Neural crest cell (in vitro differentiated cells): ENCODE measurements at regions not wholly inside any gene's neighbourhood (a gene's known extent, or its start where the extent isn't known, plus 50 kb on each side); places are given as distances from the start of the nearest gene placed in this dataset.
A peak's percentile ranks its signal among the peaks of the same experiment; 100 is the strongest.

Experiments used
- DNase-seq: peaks from one replicate; pipeline ENCODE4 v3.0.0; 2021; ENCODE audit warnings: low read depth, mixed read lengths, low spot score
- H3K27ac Mint-ChIP-seq: one replicate; pipeline ENCODE4 v1.8.0; 2021; ENCODE audit warnings: mild to moderate bottlenecking, mixed read lengths; ENCODE audit not compliant: unreplicated experiment
- H3K27me3 Mint-ChIP-seq: 2 replicates; pipeline ENCODE4 v1.8.0; 2021; ENCODE audit warnings: low read depth, mild to moderate bottlenecking, mixed read lengths
- H3K36me3 Mint-ChIP-seq: 2 replicates; pipeline ENCODE4 v1.8.0; 2021; ENCODE audit warnings: low read depth, mild to moderate bottlenecking, mixed read lengths
- H3K4me1 Mint-ChIP-seq: 2 replicates; pipeline ENCODE4 v1.8.0; 2021; ENCODE audit warnings: mixed read lengths
- H3K4me3 Mint-ChIP-seq: one replicate; pipeline ENCODE4 v1.8.0; 2021; ENCODE audit warnings: mild to moderate bottlenecking, mixed read lengths
- H3K9me3 Mint-ChIP-seq: 2 replicates; pipeline ENCODE4 v1.8.0; 2021; ENCODE audit warnings: mixed read lengths
- TF ChIP-seq, protein P1 (sequence below): fragments of 200-600 bp; sonication (generic); conservative IDR thresholded peaks from 2 replicates; pipeline ENCODE4 v1.5.0; 2021; ENCODE audit warnings: antibody characterized with exemption, mild to moderate bottlenecking

DNA sequence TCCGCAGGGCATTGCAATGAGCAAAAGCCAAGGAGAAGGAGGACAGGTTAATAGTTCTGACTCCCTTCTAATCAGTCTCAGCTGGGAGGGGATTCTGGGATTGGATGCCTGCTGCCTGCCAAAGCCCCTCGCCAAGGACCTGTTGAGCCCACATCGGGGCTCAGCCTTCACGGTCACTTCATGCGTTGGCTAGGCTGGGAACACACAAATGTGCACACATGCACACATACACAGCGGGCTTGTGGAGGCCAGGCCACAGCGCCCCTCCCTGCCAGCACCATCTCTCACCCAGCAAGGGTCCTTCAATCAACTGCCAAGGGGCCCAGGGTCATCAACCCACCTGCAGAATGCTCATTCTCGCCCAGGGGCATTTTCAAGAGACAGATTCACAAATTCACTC lies 113.9 kb downstream of the C5orf15 start:
- peaks cover 5% of the 10 kb centered on the region for H3K4me1 Mint-ChIP-seq
- DNase-seq = no peak
- H3K27me3 Mint-ChIP-seq = no peaks in the 10 kb centered on the region
- no peak overlapping the region for H3K4me3 Mint-ChIP-seq
- H3K9me3 Mint-ChIP-seq = peaks cover 2% of the 10 kb centered on the region
- H3K27ac Mint-ChIP-seq = no peak overlapping the region
- H3K36me3 Mint-ChIP-seq = peaks cover 2% of the 10 kb centered on the region
- TF ChIP-seq, protein P1, sequence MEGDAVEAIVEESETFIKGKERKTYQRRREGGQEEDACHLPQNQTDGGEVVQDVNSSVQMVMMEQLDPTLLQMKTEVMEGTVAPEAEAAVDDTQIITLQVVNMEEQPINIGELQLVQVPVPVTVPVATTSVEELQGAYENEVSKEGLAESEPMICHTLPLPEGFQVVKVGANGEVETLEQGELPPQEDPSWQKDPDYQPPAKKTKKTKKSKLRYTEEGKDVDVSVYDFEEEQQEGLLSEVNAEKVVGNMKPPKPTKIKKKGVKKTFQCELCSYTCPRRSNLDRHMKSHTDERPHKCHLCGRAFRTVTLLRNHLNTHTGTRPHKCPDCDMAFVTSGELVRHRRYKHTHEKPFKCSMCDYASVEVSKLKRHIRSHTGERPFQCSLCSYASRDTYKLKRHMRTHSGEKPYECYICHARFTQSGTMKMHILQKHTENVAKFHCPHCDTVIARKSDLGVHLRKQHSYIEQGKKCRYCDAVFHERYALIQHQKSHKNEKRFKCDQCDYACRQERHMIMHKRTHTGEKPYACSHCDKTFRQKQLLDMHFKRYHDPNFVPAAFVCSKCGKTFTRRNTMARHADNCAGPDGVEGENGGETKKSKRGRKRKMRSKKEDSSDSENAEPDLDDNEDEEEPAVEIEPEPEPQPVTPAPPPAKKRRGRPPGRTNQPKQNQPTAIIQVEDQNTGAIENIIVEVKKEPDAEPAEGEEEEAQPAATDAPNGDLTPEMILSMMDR = no peak

DNA sequence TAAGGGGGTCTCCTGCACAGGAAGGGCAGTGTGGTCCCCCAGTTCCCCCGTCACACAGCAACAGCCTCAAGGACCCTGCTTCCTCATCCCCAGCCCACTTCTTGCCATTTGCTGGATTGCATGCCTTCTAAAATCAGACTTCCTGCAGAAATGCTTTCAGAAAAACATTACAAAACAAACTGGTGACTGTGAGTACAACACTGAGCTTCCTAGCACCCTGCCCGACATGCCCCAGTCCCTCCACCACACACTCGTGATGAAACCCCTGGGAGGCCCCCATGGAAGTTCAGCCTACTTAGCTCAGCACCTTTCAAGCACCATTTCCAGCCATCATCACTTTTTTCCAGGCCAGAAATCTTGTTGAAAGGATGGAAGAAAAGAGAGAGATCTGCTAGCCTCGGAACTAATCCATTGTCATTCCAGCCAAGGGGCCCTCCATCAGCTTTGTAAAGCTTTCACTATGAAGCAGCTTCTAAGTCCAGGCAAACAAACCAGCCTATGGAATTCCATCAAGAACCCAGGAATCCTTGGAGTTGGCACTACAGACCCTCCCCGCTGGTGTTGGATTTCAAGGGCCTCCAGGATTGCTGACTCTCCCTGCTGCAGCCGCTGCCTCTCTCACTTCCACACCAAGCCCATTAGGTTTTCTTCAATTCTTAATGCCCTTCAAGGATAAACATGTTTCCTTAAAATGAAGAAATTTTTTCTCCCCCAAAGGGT lies 114.6 kb downstream of the C5orf15 start:
- Mint-ChIP-seq H3K36me3 (no peaks in the 10 kb centered on the region), H3K9me3 (peaks cover 2% of the 10 kb centered on the region)
- no peak for DNase-seq

DNA sequence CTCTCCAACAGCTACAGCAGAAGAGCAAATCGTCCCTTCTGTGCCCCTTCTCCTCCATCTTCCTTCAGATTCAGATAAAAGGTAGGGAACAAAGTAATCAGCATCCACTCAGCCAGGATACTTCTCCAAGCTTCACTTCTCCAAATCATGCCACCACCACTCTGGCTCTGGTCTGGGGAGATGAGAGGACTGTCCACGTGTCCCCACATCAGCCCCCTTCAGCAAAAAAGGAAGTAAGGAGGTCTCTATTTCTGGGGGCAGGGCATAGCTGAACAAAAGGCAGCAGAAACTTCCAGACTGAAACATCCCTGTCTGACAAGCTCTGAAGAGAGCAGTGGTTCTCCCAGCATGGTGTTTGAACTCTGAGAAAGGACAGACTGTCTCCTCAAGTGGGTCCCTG lies 116.9 kb downstream of the C5orf15 start:
- H3K4me3 Mint-ChIP-seq = no peak overlapping the region
- TF ChIP-seq, protein P1 = no peak
- H3K27ac Mint-ChIP-seq = no peak overlapping the region
- no peaks in the 10 kb centered on the region for H3K36me3 Mint-ChIP-seq
- peaks cover 8% of the 10 kb centered on the region for H3K4me1 Mint-ChIP-seq
- H3K9me3 Mint-ChIP-seq = peaks cover 2% of the 10 kb centered on the region
- no peak for DNase-seq
- H3K27me3 Mint-ChIP-seq = no peaks in the 10 kb centered on the region

More for the DNA sequence above, 114.6 kb downstream of the C5orf15 start:
- Mint-ChIP-seq H3K27ac (no peak overlapping the region), H3K27me3 (no peaks in the 10 kb centered on the region), H3K4me3 (no peak overlapping the region), H3K4me1 (peaks cover 5% of the 10 kb centered on the region)
- TF ChIP-seq, protein P1 = no peak

DNA sequence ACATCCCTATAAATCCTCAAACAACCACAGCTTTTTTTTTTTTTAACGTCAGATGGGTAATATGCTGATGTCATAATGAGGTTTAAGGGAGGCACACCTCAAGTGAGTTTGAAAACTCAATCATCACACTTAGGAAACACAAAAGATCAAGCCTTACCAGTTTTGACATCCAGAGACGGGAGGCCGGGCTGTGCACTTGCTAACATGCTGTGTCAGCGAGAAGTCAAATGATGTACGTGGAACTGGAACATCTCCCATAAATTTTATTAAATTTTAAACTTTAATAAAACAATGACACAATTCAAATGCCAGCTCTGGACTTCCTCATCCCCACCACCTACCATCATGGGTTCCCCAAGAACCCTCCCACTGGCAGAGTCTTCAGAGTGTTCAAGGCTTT lies 117.6 kb downstream of the C5orf15 start:
- TF ChIP-seq, protein P1 = no peak
- H3K4me1 Mint-ChIP-seq = peaks cover 8% of the 10 kb centered on the region
- no peaks in the 10 kb centered on the region for H3K27me3 Mint-ChIP-seq
- no peak overlapping the region for H3K27ac Mint-ChIP-seq
- H3K9me3 Mint-ChIP-seq = peaks cover 2% of the 10 kb centered on the region
- H3K36me3 Mint-ChIP-seq = no peaks in the 10 kb centered on the region
- DNase-seq = no peak
- H3K4me3 Mint-ChIP-seq = no peak overlapping the region

DNA sequence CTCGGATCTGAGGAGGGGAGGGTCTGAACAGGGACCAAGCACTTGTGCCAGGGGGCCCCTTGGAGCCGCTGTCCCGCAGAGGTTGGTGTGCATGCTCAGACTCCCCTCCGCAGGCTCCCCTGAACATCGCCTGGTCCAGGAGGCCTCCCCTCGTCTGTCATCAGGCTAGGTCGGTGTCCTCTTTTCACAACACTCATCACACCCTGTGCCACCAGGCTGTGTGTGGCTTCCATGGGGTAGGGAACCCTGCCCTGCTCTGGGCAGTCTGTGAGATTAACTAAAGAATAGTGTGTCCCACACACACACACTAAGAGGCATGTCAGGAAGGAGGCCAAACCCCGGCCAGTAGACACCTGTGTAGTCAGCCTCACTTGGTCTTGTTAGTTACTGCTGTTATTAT lies 119.3 kb downstream of the C5orf15 start:
- Mint-ChIP-seq H3K4me1 (peaks cover 4% of the 10 kb centered on the region), H3K4me3 (no peak overlapping the region), H3K9me3 (peaks cover 2% of the 10 kb centered on the region), H3K27me3 (no peaks in the 10 kb centered on the region), H3K36me3 (no peaks in the 10 kb centered on the region), H3K27ac (peak overlapping the region; percentile 43)
- TF ChIP-seq, protein P1 = no peak
- no peak for DNase-seq
